ENCODE measurements at regions not wholly inside any gene's neighbourhood (a gene's known extent, or its start where the extent isn't known, plus 50 kb on each side); places are given as distances from the start of the nearest gene placed in this dataset.

DNA sequence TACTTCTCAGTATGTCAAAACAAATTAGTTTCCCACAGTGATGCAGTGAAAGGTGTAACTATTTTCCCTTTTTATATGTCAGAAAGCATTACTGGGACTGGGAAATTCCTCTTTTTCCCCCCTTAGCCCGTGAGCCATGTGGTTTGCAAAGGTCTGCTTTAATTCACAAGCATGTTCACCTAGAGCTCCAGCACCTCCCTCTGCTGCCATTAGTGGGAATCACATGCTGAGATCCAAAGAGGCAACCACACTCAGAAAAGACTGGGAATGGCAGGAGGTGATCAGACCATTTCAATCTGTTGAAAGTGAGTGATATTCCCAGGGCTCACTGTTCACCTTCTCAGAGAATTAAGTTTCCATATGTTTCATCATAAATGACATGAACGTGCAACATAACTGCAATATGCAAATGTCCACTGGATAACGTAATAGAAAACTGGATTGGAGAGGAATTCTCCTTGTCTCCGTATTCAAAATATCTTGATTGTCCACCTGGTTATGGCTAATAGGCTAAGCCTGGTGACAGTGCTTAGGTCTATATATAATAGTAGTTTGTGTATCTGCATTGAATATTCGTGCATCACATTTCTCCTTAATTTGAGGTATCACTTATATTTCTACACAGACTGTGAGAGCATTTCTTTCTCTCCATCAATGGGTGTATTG lies 703.5 kb upstream of the WWC1 start:
- FAIRE-seq: no peak

DNA sequence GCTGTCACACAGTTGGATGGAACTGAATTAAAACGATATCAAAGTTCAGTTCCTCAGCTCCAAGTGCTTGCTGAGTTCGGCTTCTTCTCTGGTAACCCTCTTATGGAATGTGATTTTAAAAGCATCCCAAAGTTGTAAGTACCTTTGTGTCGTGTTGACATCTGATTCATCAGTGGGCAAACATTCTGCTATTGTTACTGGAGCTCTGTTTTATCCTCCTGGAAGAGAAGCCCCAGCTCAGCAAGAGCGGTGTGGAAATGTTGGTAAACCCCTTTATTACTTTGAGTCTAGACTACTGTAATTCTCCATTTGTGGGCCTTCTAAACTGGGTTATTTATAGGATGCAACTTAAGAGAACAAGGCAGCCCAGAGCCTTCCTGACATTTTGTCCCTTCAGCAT lies 699.3 kb upstream of the WWC1 start:
- no peak for TF ChIP-seq CTCF (IDR thresholded peaks at IDR 0.05; ENCODE audit: insufficient read depth, low read length, severe bottlenecking)
- Histone ChIP-seq H3K4me3 (ENCODE audit: low read depth, low read length) (no peak overlapping the region), H3K36me3 (ENCODE audit: control insufficient read depth, insufficient read depth, low read length) (no peaks in the 10 kb centered on the region), H3K27me3 (ENCODE audit: control insufficient read depth, insufficient read depth, low read length) (no peaks in the 10 kb centered on the region)
- FAIRE-seq (no peak), DNase-seq (ENCODE audit: low read depth) (peak; percentile 53)

More for the DNA sequence above, 703.5 kb upstream of the WWC1 start:
- Histone ChIP-seq H3K4me3 (ENCODE audit: low read depth, low read length) (no peak overlapping the region), H3K36me3 (ENCODE audit: control insufficient read depth, insufficient read depth, low read length) (no peaks in the 10 kb centered on the region), H3K27me3 (ENCODE audit: control insufficient read depth, insufficient read depth, low read length) (no peaks in the 10 kb centered on the region)
- TF ChIP-seq CTCF (IDR thresholded peaks at IDR 0.05; ENCODE audit: insufficient read depth, low read length, severe bottlenecking): peak; percentile 57
- peak; percentile 44 for DNase-seq (ENCODE audit: low read depth)

- FAIRE-seq (no peak), DNase-seq (ENCODE audit: low read depth) (no peak)
- Histone ChIP-seq H3K36me3 (ENCODE audit: control insufficient read depth, insufficient read depth, low read length) (no peaks in the 10 kb centered on the region), H3K4me3 (ENCODE audit: low read depth, low read length) (no peak overlapping the region), H3K27me3 (ENCODE audit: control insufficient read depth, insufficient read depth, low read length) (no peaks in the 10 kb centered on the region)
- no peak for TF ChIP-seq CTCF (IDR thresholded peaks at IDR 0.05; ENCODE audit: insufficient read depth, low read length, severe bottlenecking)
These were observed 698.0 kb upstream of the WWC1 start for GRCh38 chr5:167593329-167594060.

- H3K4me3 ChIP-seq (ENCODE audit: low read depth, low read length): no peak overlapping the region
- H3K27me3 ChIP-seq (ENCODE audit: control insufficient read depth, insufficient read depth, low read length): no peaks in the 10 kb centered on the region
- H3K36me3 ChIP-seq (ENCODE audit: control insufficient read depth, insufficient read depth, low read length): no peaks in the 10 kb centered on the region
- DNase-seq (ENCODE audit: low read depth): no peak
- TF ChIP-seq CTCF (IDR thresholded peaks at IDR 0.05; ENCODE audit: insufficient read depth, low read length, severe bottlenecking): no peak
- no peak for FAIRE-seq
These were observed 697.4 kb upstream of the WWC1 start for GRCh38 chr5:167594061-167594435.

DNA sequence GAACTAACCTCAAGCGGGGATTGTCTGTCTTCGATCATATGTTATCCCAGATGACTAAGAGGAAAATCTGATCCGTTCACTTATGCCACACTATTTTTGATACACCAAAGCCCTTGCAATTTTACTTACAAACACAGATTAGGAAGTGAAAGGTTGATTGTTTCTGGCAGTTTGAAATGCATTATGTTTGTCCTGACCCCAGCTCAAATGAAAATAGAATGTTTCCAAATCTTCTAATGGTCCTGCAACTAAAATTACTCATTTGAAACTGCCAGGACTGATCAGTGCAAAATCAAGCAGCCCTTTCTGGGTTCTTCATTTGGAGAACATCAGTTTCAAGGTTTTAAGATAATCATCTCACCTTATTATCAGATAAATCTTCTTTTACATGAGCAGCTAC lies 696.7 kb upstream of the WWC1 start:
- FAIRE-seq (no peak), DNase-seq (ENCODE audit: low read depth) (no peak)
- no peak for TF ChIP-seq CTCF (IDR thresholded peaks at IDR 0.05; ENCODE audit: insufficient read depth, low read length, severe bottlenecking)
- Histone ChIP-seq H3K36me3 (ENCODE audit: control insufficient read depth, insufficient read depth, low read length) (no peaks in the 10 kb centered on the region), H3K4me3 (ENCODE audit: low read depth, low read length) (no peak overlapping the region), H3K27me3 (ENCODE audit: control insufficient read depth, insufficient read depth, low read length) (no peaks in the 10 kb centered on the region)

All from bronchial epithelial cell (primary cell).